Caco-2 (cell line): ENCODE measurements at regions not wholly inside any gene's neighbourhood (a gene's known extent, or its start where the extent isn't known, plus 50 kb on each side); places are given as distances from the start of the nearest gene placed in this dataset.

Source experiments
- BruUV-seq: library from RNA; stranded (reverse); fragments of 400-500 nt; replicated peaks from 2 replicates; lab custom pipeline; 2021; lab: Mats Ljungman, UMichigan
- CTCF ChIA-PET: fragments of 300-600 bp; sonication (Branson Sonifier 250); formaldehyde crosslinking; loops from one replicate; lab custom pipeline; 2022; ENCODE audit warnings: antibody characterized with exemption; lab: Charles Lee
- POLR2A ChIA-PET: fragments of 300-600 bp; sonication (Branson Sonifier 250); formaldehyde crosslinking; loops from one replicate; lab custom pipeline; 2022; ENCODE audit warnings: antibody characterized with exemption; lab: Charles Lee
- DNase-seq, 2 experiments: peaks; one replicate each; pipeline versions ENCODE4 v3.0.0 to v3.0.0-alpha.2; 2020 to 2022
- H3K27me3 ChIP-seq: replicated peaks from 2 replicates; pipeline ENCODE4 v1.6.0; 2011; ENCODE audit warnings: low read length; ENCODE audit not compliant: control insufficient read depth, insufficient read depth
- H3K36me3 ChIP-seq: 2 replicates; pipeline ENCODE4 v1.5.1; 2011; ENCODE audit warnings: low read length; ENCODE audit not compliant: control insufficient read depth, insufficient read depth
- H3K4me1 ChIP-seq: fragments of 250-450 bp; sonication (Bioruptor Pico); 2 replicates; pipeline ENCODE4 v1.5.1; 2020; ENCODE audit warnings: mild to moderate bottlenecking
- H3K4me3 ChIP-seq: 2 replicates; pipeline ENCODE4 v1.5.1; 2011; ENCODE audit warnings: low read depth, mild to moderate bottlenecking, control low read depth, low read length
- H3K9me3 ChIP-seq: fragments of 250-450 bp; sonication (Bioruptor Pico); 2 replicates; pipeline ENCODE4 v1.5.1; 2020; ENCODE audit warnings: mild to moderate bottlenecking, moderate library complexity
- H3K27ac Mint-ChIP-seq: one replicate; pipeline ENCODE4 v1.8.0; 2022; ENCODE audit warnings: mixed read lengths; ENCODE audit not compliant: unreplicated experiment
- H3K27me3 Mint-ChIP-seq: one replicate; pipeline ENCODE4 v1.8.0; 2022; ENCODE audit warnings: mixed read lengths; ENCODE audit not compliant: insufficient read depth, unreplicated experiment
- H3K36me3 Mint-ChIP-seq: one replicate; pipeline ENCODE4 v1.8.0; 2022; ENCODE audit warnings: mild to moderate bottlenecking, mixed read lengths; ENCODE audit not compliant: insufficient read depth, unreplicated experiment
- H3K4me1 Mint-ChIP-seq: one replicate; pipeline ENCODE4 v1.8.0; 2022; ENCODE audit warnings: low read depth, mixed read lengths; ENCODE audit not compliant: unreplicated experiment
- H3K4me3 Mint-ChIP-seq: one replicate; pipeline ENCODE4 v1.8.0; 2022; ENCODE audit warnings: mild to moderate bottlenecking, moderate library complexity, mixed read lengths; ENCODE audit not compliant: unreplicated experiment
- H3K9me3 Mint-ChIP-seq: one replicate; pipeline ENCODE4 v1.8.0; 2022; ENCODE audit warnings: mixed read lengths; ENCODE audit not compliant: unreplicated experiment
- CTCF ChIP-seq, 2 experiments: fragments of 200-600 bp in 1 of 2; IDR thresholded peaks; 1 replicate in 1 of 2; 2 replicates in 1 of 2; pipeline versions ENCODE4 v1.5.1 to v1.8.0; 2011 to 2022; ENCODE audit warnings: antibody characterized with exemption in 1 of 2, control low read depth in 1 of 2, inconsistent platforms in 1 of 2, low read depth in 1 of 2, low read length in 1 of 2, mild to moderate bottlenecking in 1 of 2, moderate library complexity in 1 of 2; ENCODE audit not compliant: insufficient read depth in 1 of 2, severe bottlenecking in 1 of 2, unreplicated experiment in 1 of 2
- intact Hi-C: fragments of 100-400 bp; cut with micrococcal nuclease; formaldehyde crosslinking; loops from one replicate; pipeline ENCODE4 v1.10.0; 2022; ENCODE audit not compliant: unreplicated experiment

GRCh38 chr7:142533920-142534319 lies 215.4 kb upstream of the PRSS1 start:
- H3K4me1 ChIP-seq = no peaks in the 10 kb centered on the region
- ChIA-PET POLR2A (no interaction called here), CTCF (no interaction called here)
- intact Hi-C loops = loop anchor here (10.0 kb wide), 1 partner anchor 251 kb away; no protein-coding TSS in a partner anchor
- H3K9me3 Mint-ChIP-seq = no peaks in the 10 kb centered on the region
- no peaks in the 10 kb centered on the region for H3K36me3 ChIP-seq
- no peaks in the 10 kb centered on the region for H3K9me3 ChIP-seq
- no peak overlapping the region for H3K4me3 ChIP-seq
- no peaks in the 10 kb centered on the region for H3K36me3 Mint-ChIP-seq
- DNase-seq = no peak
- BruUV-seq = no TSS peak
- H3K27me3 ChIP-seq = no peaks in the 10 kb centered on the region
- TF ChIP-seq CTCF (IDR thresholded peaks at IDR 0.05; ENCODE audit: insufficient read depth in 1 of 2, low read depth in 1 of 2, low read length in 1 of 2, severe bottlenecking in 1 of 2, unreplicated experiment in 1 of 2) = no peak
- H3K4me3 Mint-ChIP-seq = no peak overlapping the region
- H3K4me1 Mint-ChIP-seq = no peaks in the 10 kb centered on the region
- no peak overlapping the region for H3K27ac Mint-ChIP-seq
- H3K27me3 Mint-ChIP-seq = peaks cover 17% of the 10 kb centered on the region

- CTCF ChIA-PET = interaction anchor here (0.5 kb wide), 1 partner anchor 77 kb away, joined by 3 read pairs; no protein-coding TSS in a partner anchor
- H3K9me3 ChIP-seq = no peaks in the 10 kb centered on the region
- POLR2A ChIA-PET = no interaction called here
Observed at GRCh38 chr7:142529591-142529990, 219.7 kb upstream of the PRSS1 start.

GRCh38 chr7:142528608-142529408 lies 220.5 kb upstream of the PRSS1 start:
- Mint-ChIP-seq H3K4me3 (no peak overlapping the region), H3K27me3 (peaks cover 30% of the 10 kb centered on the region), H3K9me3 (no peaks in the 10 kb centered on the region), H3K4me1 (no peaks in the 10 kb centered on the region), H3K27ac (no peak overlapping the region), H3K36me3 (no peaks in the 10 kb centered on the region)
- DNase-seq = no peak
- intact Hi-C loops = no loop called here
- no peaks in the 10 kb centered on the region for H3K36me3 ChIP-seq
- H3K4me1 ChIP-seq = no peaks in the 10 kb centered on the region
- ChIA-PET POLR2A (no interaction called here), CTCF (interaction anchor here (0.5 to 0.7 kb wide), 2 partner anchors 31 to 78 kb away, joined by 3 read pairs; no protein-coding TSS in a partner anchor)
- no peak for TF ChIP-seq CTCF (IDR thresholded peaks at IDR 0.05; ENCODE audit: insufficient read depth in 1 of 2, low read depth in 1 of 2, low read length in 1 of 2, severe bottlenecking in 1 of 2, unreplicated experiment in 1 of 2)
- no peak overlapping the region for H3K4me3 ChIP-seq
- no peaks in the 10 kb centered on the region for H3K27me3 ChIP-seq
- no TSS peak for BruUV-seq
- no peaks in the 10 kb centered on the region for H3K9me3 ChIP-seq

More at GRCh38 chr7:142529591-142529990, 219.7 kb upstream of the PRSS1 start:
- H3K36me3 Mint-ChIP-seq = no peaks in the 10 kb centered on the region
- no peaks in the 10 kb centered on the region for H3K9me3 Mint-ChIP-seq
- no peak overlapping the region for H3K4me3 Mint-ChIP-seq
- H3K4me1 Mint-ChIP-seq = no peaks in the 10 kb centered on the region
- no TSS peak for BruUV-seq
- Histone ChIP-seq H3K4me3 (no peak overlapping the region), H3K36me3 (no peaks in the 10 kb centered on the region), H3K27me3 (no peaks in the 10 kb centered on the region), H3K4me1 (no peaks in the 10 kb centered on the region)
- DNase-seq = no peak
- H3K27me3 Mint-ChIP-seq = peaks cover 28% of the 10 kb centered on the region
- TF ChIP-seq CTCF (IDR thresholded peaks at IDR 0.05; ENCODE audit: insufficient read depth in 1 of 2, low read depth in 1 of 2, low read length in 1 of 2, severe bottlenecking in 1 of 2, unreplicated experiment in 1 of 2) = no peak
- intact Hi-C loops = no loop called here
- no peak overlapping the region for H3K27ac Mint-ChIP-seq
